MM.1S (cell line): ENCODE measurements at regions not wholly inside any gene's neighbourhood (a gene's known extent, or its start where the extent isn't known, plus 50 kb on each side); places are given as distances from the start of the nearest gene placed in this dataset.
A peak's percentile ranks its signal among the peaks of the same experiment; 100 is the strongest.

Experiments used
- EZH2phosphoT487 ChIP-seq: fragments of 300-600 bp; sonication (generic); IDR thresholded peaks from 2 replicates; pipeline ENCODE4 v1.6.1; 2018; ENCODE audit warnings: antibody characterized with exemption, low read length
- TF ChIP-seq, protein P1 (sequence below): fragments of 300-600 bp; sonication (generic); IDR thresholded peaks from 2 replicates; pipeline ENCODE4 v1.5.1; 2016; ENCODE audit warnings: antibody characterized with exemption, low read length, mixed read lengths

DNA sequence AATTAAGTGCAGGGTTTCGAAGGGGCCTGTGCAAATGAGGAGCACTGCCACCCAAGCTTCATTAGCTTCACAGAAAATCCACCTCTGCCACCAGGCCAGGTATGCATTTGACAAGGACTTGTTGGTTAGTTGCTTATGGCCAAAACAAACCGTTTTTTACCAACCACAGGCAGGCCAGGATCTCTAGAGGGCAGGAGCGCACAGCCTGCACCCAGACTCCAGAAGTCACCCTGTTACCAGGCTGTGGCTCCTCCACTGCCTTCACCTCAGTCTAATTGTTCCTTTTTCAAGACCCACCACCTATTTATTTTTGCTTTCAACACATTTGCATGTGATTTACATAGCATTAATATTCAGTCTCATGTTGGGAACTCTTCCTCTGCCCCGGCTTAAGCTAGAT, 78.3 kb upstream of the HSPA9 start:
- TF ChIP-seq, protein P1, sequence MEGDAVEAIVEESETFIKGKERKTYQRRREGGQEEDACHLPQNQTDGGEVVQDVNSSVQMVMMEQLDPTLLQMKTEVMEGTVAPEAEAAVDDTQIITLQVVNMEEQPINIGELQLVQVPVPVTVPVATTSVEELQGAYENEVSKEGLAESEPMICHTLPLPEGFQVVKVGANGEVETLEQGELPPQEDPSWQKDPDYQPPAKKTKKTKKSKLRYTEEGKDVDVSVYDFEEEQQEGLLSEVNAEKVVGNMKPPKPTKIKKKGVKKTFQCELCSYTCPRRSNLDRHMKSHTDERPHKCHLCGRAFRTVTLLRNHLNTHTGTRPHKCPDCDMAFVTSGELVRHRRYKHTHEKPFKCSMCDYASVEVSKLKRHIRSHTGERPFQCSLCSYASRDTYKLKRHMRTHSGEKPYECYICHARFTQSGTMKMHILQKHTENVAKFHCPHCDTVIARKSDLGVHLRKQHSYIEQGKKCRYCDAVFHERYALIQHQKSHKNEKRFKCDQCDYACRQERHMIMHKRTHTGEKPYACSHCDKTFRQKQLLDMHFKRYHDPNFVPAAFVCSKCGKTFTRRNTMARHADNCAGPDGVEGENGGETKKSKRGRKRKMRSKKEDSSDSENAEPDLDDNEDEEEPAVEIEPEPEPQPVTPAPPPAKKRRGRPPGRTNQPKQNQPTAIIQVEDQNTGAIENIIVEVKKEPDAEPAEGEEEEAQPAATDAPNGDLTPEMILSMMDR = peak; percentile 58
- no peak for TF ChIP-seq EZH2phosphoT487
